ENCODE measurements at regions not wholly inside any gene's neighbourhood (a gene's known extent, or its start where the extent isn't known, plus 50 kb on each side); places are given as distances from the start of the nearest gene placed in this dataset.
"Not testable (repeated sequence)": the region's sequence is repeated elsewhere in the genome, so short reads cannot be mapped to it uniquely, and the experiment has no call there.

DNA sequence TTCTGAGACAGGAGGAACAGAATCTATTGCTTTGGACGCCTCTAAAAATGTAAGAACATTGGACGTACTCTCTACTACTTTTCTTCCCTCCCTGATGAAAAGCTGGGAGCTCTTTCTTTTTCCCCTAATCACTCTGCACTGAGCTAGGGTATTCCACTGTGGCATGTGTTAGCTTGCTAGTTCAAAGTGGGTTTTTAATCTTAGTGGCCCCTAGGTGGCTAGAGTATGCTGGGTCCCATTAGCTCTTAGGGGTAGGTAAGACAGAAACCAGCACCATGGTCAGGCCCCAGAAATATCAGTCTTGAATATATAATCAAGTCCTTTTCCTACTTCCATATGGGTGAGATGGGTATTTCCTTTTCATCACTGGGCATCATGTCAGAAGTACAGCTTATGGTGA, 945.2 kb upstream of the PTPRD start:
- no peak for DNase-seq

DNA sequence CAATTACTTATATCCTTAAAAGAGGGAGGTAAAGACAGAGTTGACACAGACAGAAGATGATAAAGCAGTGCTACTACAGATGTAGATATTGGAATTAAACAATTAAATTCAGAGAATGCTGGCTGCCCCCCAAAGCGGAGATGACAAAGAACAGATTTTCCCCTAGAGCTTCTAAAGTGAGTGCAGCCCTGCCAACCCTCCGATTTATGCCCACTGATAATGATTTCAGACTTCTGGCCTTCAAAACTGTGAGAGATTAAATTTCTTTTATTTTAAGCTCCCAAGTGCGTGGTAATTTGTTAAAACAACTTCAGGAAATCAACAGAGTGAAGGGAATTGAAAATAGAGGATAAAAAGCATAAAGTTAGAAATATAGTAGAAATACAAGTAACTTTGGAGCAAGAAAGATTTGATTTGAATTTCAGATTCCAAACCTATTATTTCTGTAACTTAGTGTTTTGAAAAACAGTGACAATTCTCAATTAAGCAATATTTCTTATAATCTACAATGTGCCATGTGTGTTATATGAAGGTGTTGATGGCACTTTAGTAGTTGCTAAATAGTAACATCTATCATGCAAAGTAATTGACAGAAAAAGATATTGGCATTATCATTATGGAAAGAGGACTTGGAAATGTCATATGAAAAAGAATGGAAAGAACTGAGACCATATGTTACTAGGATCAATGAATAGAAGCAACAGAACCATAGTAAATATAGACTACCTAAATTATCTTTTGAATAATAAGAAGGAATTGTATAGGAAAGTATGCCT, 946.4 kb upstream of the PTPRD start:
- no peak for DNase-seq

DNA sequence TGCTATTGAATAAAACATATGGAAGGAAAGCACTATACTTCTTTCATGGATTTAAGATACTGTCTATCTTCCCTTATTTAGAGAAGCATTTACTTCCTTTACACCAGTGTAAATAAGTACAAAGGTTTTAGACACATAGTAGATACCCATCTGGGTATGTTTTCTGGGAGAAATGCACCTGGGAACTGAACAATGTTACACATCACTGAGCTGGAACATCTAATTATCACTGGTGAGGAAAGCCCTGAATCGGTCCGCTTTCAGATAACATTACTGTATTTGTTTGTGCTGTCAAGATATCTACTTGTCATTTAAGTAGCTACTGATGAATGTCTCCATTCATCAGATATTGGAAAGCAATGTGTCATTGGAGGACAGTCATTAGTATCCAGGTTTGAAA, 964.7 kb upstream of the PTPRD start:
- DNase-seq = no peak

DNA sequence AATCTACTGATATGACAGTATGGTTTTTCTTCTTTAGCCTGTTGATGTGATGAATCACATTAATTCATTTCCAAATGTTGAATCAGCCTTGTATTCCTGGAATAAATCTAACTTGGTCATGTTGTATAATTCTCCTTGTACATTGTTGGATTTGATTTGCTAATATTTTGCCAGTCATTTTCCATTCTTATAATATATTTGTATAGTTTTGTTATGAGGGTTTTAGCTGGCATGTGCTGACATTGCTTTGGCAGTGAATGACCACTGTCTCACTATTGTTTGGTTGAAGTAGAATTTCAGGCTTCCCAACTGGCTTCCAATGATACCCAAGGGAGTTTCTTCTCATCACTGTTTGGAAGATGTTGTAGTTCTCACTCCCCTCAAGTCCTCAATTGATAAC, 983.0 kb upstream of the PTPRD start:
- DNase-seq = no peak

- no peak for DNase-seq
Measured at GRCh38 chr9:11618241-11618805, 1005.5 kb upstream of the PTPRD start.

- DNase-seq = no peak
Measured at GRCh38 chr9:11632691-11633090, 1019.9 kb upstream of the PTPRD start.

GRCh38 chr9:11646831-11647230, 1034.0 kb upstream of the PTPRD start:
- DNase-seq = no peak

DNA sequence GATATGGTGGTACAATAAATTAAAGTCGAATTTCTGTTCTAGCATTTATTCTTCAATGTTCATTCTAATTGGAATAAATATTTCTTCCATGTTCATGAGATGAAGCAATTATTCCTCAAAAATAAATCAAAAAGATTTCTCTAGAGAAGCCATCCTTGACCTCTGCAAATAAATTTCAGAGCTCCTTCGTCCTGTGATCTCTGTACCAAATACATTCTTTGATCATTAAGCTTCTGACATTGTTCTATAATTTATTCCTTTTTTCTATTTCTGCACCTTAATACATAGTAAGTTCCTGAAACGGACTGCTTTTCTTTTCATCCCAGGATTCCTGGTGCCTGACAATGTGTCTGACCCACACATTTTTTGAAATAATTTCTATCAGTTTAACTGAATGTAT, 1039.3 kb upstream of the TYRP1 start:
- no peak for DNase-seq

DNA sequence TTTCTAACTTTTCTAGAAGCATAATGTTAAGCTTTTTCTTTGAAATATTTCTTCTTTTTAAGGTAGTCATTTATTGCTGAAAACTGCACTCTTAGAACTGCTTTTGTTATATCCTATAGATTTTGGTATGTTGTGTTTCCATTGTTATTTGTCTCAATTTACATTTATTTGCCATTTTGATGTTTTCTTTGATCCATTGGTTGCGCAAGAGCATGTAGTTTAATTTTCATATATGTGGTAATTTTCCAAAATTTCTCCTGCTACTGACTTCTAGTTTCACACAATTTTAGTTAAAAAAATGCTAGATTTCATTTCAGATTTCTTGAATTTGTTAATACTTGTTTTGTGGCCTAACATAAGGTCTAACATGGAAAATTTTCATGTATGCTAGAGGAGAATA, 1029.3 kb upstream of the TYRP1 start:
- DNase-seq = no peak

DNA sequence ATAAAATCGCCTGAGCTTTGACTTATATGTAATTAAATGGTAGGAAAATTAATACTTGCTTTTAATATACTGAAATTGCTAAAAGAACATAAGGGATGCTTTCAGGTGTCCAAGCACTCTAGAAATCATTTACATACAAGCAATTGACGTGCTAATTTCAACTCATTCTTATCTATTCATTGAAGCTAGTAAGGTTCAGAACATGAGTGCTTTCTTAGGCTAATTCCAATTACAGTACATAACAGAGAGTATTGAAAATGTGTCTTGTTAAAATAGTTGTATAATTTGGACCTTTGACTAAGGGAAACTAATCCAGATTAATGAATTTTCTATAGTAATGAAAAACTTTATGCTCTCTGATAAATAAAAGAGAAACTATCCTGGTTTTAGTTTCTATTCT, 1016.4 kb upstream of the TYRP1 start:
- no peak for DNase-seq

DNA sequence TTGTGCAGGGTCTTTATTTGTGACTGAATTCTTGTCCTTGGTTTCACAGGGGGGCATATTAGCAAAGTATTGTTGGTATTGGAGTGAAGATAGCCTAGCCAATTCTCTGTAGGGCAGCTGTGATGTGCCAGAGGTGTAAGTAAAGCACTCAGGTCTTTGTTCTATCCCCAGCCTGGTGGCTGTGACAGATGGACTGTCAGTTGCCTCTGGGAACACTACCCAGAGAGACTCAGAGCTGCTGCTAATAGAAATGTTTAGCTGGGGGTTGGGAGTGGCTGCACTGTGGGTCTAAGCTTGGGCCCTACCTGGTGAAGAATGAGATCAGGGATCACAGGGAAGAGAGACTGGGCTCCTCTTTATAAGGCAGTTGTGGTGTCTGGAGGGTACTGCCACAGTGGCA, 1006.5 kb upstream of the TYRP1 start:
- no peak for DNase-seq

DNA sequence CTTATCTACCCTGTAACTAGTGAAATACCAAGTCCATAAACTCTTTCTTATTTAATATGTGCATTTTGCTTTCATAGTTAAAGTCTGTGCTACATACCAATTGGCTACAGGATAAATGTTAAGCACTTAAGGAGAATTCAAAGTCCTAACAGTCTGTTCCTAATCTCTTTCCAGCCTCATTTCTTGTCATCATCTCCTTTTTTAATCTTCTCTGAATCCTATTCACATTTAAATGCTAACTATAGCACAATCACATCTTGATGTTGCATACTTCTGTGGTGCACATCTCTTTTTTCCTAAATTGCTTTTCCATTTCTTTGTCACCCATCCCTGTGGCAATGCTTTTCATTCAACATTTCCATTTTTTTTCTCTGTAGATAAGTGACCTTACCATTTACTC, 996.1 kb upstream of the TYRP1 start:
- DNase-seq = no peak

DNA sequence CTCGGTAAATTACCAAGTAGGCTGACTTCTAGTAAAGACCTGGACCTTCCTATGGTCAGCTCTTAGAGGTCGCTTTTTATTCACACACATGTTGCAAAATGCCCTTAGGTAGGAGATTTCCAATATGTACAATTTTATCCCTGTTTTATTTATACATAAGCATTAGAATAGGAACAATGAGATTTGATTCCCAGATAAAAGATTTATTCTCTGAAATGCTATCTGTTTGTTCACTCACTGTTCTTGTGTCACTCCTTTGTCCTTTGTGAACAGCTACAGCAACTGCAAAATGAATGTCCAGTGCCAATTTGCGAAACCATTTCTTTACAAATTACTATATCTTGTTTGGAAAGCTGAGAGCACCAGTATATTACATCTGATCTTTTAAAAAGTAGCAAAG, 991.5 kb upstream of the TYRP1 start:
- no peak for DNase-seq

- no peak for DNase-seq
Measured at GRCh38 chr9:11702548-11702947, 990.6 kb upstream of the TYRP1 start.

GRCh38 chr9:11704198-11704597, 989.0 kb upstream of the TYRP1 start:
- DNase-seq = not testable (repeated sequence)

GRCh38 chr9:11708899-11709298, 984.3 kb upstream of the TYRP1 start:
- no peak for DNase-seq

- DNase-seq = no peak
Measured at GRCh38 chr9:11709567-11709966, 983.6 kb upstream of the TYRP1 start.

- DNase-seq = no peak
Measured at GRCh38 chr9:11713077-11713476, 980.1 kb upstream of the TYRP1 start.

DNA sequence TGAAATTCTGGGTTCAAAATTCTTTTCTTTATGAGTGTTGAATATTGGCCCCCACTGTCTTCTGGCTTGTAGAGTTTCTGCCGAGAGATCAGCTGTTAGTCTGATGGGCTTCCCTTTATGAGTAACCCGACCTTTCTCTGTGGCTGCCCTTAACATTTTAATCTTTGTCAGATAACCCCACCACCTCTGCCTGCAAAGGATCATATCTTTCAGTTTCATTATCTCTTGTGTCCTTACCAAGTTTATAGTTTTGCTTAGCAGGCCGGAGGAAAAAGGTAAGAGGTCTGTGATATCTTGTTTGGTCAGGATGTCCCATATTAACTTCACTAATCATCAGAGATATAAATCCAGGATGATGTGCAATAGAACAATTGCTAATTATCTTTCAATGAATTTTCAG, 970.2 kb upstream of the TYRP1 start:
- DNase-seq = no peak

- DNase-seq = no peak
Measured at GRCh38 chr9:11726659-11727058, 966.5 kb upstream of the TYRP1 start.

DNA sequence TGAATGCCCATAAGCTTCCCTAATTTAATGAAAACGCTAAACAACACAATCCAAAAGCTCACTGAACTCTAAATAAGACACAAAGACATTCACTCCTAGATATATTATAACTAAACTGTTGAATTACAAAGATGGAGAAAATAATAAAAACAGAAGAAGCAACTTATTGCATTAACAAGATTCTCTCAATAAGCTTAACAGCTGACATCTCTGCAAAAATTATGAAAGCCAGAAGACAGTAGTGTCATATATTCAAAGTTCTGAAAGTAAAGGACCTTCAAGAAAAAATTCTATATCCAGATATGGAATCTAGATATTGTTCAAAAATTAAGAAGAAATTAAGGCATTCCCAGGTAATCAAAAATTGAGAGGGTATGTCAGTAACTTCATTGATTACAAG, 957.8 kb upstream of the TYRP1 start:
- no peak for DNase-seq

- no peak for DNase-seq
Measured at GRCh38 chr9:11742471-11742870, 950.7 kb upstream of the TYRP1 start.

DNA sequence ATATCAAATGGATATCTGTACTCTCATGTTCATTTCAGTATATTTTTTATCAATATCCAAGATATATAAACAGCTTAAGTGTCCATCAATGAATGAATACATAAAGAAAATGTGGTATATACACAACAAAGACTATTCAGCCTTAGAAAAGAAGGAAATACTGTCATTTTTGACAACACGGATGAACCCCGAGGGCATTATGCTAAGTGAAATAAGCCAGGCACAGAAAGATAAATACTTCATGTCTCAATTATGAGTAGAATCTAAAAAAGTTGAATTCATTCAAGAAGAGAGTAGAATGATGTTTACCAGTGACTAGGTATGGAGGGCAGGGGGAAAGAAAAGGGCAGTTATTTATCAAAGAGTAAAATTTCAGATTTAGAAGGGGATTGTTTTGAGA, 949.8 kb upstream of the TYRP1 start:
- DNase-seq = no peak

GRCh38 chr9:11749396-11749795, 943.8 kb upstream of the TYRP1 start:
- DNase-seq = no peak

DNA sequence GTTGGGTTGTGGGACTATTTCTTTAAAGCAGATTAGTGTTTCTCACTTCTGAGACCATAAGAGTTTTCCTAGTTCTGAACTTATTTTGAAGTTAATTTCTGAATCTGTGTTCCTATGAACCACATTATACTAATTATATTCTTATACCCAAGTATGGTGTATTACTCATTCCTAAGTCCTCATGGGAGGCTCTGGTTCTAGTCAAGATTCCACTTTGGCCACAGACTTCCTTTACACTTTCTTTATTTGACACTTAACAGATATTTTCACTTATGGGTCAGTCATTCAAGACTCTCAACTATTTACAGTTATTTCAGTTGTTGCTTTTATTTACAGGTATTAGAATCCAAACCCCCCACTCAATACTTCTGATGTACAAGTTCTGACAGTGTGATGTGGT, 937.2 kb upstream of the TYRP1 start:
- no peak for DNase-seq

All from SHP77 (cell line).